ENCODE measurements at regions not wholly inside any gene's neighbourhood (a gene's known extent, or its start where the extent isn't known, plus 50 kb on each side); places are given as distances from the start of the nearest gene placed in this dataset.

DNA sequence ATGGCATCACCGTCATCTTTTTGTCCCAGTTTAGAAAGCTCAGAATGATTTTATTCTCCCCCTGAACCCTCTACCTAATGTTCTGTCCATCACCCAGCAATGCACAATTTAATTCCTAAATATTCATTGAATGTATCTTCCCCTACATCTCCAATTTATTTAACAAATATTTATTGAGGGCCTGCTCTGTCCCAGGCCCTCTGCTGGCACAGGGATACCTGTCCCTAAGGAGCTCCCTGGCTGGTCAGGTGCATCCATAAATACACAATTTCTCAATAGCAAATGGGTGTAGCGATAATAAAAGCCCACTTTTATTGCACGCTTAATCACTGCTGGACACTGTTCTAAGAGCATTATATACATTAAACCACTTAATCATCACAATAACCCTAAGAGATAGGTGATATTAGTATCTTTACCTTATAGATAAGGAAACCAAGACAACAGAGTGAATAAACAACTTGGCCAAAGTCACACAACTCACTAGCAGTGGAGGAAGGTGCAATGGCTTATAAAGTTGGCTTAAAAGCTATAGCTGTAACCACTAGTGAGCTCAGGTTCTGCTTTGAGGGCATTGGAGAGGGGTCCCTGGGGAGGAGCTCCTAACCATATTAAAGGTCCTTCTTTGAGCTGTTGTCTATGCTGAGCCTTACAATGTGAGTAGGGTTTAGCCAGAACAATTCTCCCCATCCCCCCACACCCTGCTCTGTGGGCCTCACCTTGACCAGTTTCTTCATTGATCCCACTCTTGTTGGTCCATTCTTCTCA is 126.3 kb upstream of the JUN start:
- TF ChIP-seq, protein P1, sequence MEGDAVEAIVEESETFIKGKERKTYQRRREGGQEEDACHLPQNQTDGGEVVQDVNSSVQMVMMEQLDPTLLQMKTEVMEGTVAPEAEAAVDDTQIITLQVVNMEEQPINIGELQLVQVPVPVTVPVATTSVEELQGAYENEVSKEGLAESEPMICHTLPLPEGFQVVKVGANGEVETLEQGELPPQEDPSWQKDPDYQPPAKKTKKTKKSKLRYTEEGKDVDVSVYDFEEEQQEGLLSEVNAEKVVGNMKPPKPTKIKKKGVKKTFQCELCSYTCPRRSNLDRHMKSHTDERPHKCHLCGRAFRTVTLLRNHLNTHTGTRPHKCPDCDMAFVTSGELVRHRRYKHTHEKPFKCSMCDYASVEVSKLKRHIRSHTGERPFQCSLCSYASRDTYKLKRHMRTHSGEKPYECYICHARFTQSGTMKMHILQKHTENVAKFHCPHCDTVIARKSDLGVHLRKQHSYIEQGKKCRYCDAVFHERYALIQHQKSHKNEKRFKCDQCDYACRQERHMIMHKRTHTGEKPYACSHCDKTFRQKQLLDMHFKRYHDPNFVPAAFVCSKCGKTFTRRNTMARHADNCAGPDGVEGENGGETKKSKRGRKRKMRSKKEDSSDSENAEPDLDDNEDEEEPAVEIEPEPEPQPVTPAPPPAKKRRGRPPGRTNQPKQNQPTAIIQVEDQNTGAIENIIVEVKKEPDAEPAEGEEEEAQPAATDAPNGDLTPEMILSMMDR (IDR thresholded peaks at IDR 0.05): no peak
- TF ChIP-seq POLR2A (IDR thresholded peaks at IDR 0.05): no peak
